Keratinocyte (primary cell): ENCODE measurements at regions not wholly inside any gene's neighbourhood (a gene's known extent, or its start where the extent isn't known, plus 50 kb on each side); places are given as distances from the start of the nearest gene placed in this dataset.

Experiments
- DNase-seq: peaks from one replicate; pipeline ENCODE4 v3.0.0-alpha.2; 2011; ENCODE audit warnings: low read depth, missing footprints, low spot score
- FAIRE-seq: peaks from 2 replicates; lab custom pipeline; 2011; peaks lifted over from hg19 to GRCh38; lab: Jason Lieb, UNC
- H2AFZ ChIP-seq: 2 replicates; pipeline ENCODE4 v1.6.0; 2012; ENCODE audit warnings: low read length, control low read depth, inconsistent platforms; ENCODE audit not compliant: control insufficient read depth
- H3K27ac ChIP-seq: 2 replicates; pipeline ENCODE4 v1.5.1; 2011; ENCODE audit warnings: low read length; ENCODE audit not compliant: control insufficient read depth, insufficient read depth
- H3K27me3 ChIP-seq: 3 replicates; pipeline ENCODE4 v1.6.0; 2011; ENCODE audit warnings: low read length; ENCODE audit not compliant: control insufficient read depth, insufficient read depth; ENCODE audit errors: extremely low read depth
- H3K36me3 ChIP-seq, 2 experiments: 2 replicates in 1 of 2; 3 replicates in 1 of 2; pipeline ENCODE4 v1.5.1; 2011; ENCODE audit warnings: low read length in 2 of 2, mild to moderate bottlenecking in 1 of 2; ENCODE audit not compliant: control insufficient read depth in 2 of 2, insufficient read depth in 2 of 2; ENCODE audit errors: extremely low read depth in 1 of 2
- H3K4me1 ChIP-seq: 3 replicates; pipeline ENCODE4 v1.5.1; 2011; ENCODE audit warnings: low read length; ENCODE audit not compliant: control insufficient read depth, insufficient read depth; ENCODE audit errors: extremely low read depth
- H3K4me2 ChIP-seq: 3 replicates; pipeline ENCODE4 v1.6.0; 2011; ENCODE audit warnings: low read depth, low read length; ENCODE audit not compliant: control insufficient read depth, insufficient read depth; ENCODE audit errors: extremely low read depth
- H3K4me3 ChIP-seq, 3 experiments: fragments of 200-600 bp in 1 of 3; sonication (generic) in 1 of 3; 2 replicates in 2 of 3; 3 replicates in 1 of 3; pipeline ENCODE4 v1.5.1; 2011 to 2016; ENCODE audit warnings: low read length in 3 of 3, mild to moderate bottlenecking in 3 of 3, control low read depth in 2 of 3, inconsistent platforms in 1 of 3, low read depth in 1 of 3, mixed read lengths in 1 of 3, mixed run types in 1 of 3, moderate library complexity in 1 of 3; ENCODE audit not compliant: control insufficient read depth in 2 of 3, insufficient read depth in 2 of 3; ENCODE audit errors: extremely low read depth in 1 of 3
- H3K79me2 ChIP-seq: 2 replicates; pipeline ENCODE4 v1.6.0; 2012; ENCODE audit warnings: low read length; ENCODE audit not compliant: control insufficient read depth, insufficient read depth
- H3K9ac ChIP-seq: 3 replicates; pipeline ENCODE4 v1.6.0; 2011; ENCODE audit warnings: low read length; ENCODE audit not compliant: control insufficient read depth, insufficient read depth; ENCODE audit errors: extremely low read depth
- H3K9me1 ChIP-seq: 3 replicates; pipeline ENCODE4 v1.6.0; 2011; ENCODE audit warnings: low read length; ENCODE audit not compliant: control insufficient read depth, insufficient read depth; ENCODE audit errors: extremely low read depth
- H3K9me3 ChIP-seq: 2 replicates; pipeline ENCODE4 v1.5.1; 2012; ENCODE audit warnings: low read depth, low read length; ENCODE audit not compliant: control insufficient read depth
- H4K20me1 ChIP-seq: 3 replicates; pipeline ENCODE4 v1.6.0; 2011; ENCODE audit warnings: low read length; ENCODE audit not compliant: control insufficient read depth, insufficient read depth; ENCODE audit errors: extremely low read depth
- CTCF ChIP-seq, 3 experiments: IDR thresholded peaks in 1 of 3; conservative IDR thresholded peaks in 1 of 3; optimal IDR thresholded peaks in 1 of 3; 2 replicates in 2 of 3; 3 replicates in 1 of 3; pipeline versions ENCODE3 to v1.5.1; 2011; ENCODE audit warnings: low read length in 3 of 3, mild to moderate bottlenecking in 3 of 3, moderate library complexity in 2 of 3, control low read depth in 1 of 3, inconsistent platforms in 1 of 3; ENCODE audit not compliant: insufficient read depth in 2 of 3; ENCODE audit errors: extremely low read depth in 1 of 3
- EZH2 ChIP-seq: IDR thresholded peaks from one replicate; pipeline ENCODE4 v1.6.1; 2012; ENCODE audit warnings: inconsistent platforms, mild to moderate bottlenecking, low read length, moderate library complexity
- dilution Hi-C: fragments of 300-500 bp; cut with MboI; formaldehyde crosslinking; loops from one replicate; pipeline ENCODE4 v1.7.0; 2020; ENCODE audit warnings: low sequenced_read_pairs; ENCODE audit not compliant: extremely low pct_ligation_motif_present

DNA sequence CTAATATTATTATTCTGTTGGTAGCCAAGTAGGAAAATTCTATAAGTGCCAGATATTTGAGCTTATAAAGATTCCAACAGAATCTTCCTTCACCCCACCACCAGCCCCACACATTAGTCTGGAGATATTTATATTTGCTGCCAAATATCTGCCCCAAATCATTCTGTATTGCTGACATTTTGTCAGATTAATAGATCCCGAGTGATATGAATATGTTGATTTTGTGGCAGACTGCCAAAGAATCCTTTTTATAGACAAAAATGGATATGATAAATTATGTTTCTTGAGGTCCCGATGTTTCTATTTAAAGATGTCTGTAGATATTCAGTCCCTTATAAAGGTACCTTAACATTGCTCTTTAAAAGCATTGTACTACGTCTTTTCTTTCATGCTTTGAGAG, 162.2 kb upstream of the KCNJ16 start:
- FAIRE-seq (no peak), DNase-seq (no peak)
- Histone ChIP-seq H3K27ac (no peak overlapping the region), H3K4me1 (no peaks in the 10 kb centered on the region), H4K20me1 (no peaks in the 10 kb centered on the region), H3K4me3 (no peak overlapping the region), H3K27me3 (no peaks in the 10 kb centered on the region), H3K9me3 (no peaks in the 10 kb centered on the region), H3K36me3 (no peaks in the 10 kb centered on the region), H3K9ac (no peak overlapping the region), H2AFZ (no peak overlapping the region), H3K9me1 (no peaks in the 10 kb centered on the region), H3K79me2 (no peaks in the 10 kb centered on the region), H3K4me2 (no peak overlapping the region)
- TF ChIP-seq EZH2: no peak
- TF ChIP-seq CTCF (optimal IDR thresholded peaks at IDR 0.05 in 1 of 3, IDR thresholded peaks at IDR 0.05 in 1 of 3, conservative IDR thresholded peaks at IDR 0.05 in 1 of 3; ENCODE audit: extremely low read depth in 1 of 3, insufficient read depth in 2 of 3, low read length in 3 of 3): no peak
- dilution Hi-C loops: no loop called here

DNA sequence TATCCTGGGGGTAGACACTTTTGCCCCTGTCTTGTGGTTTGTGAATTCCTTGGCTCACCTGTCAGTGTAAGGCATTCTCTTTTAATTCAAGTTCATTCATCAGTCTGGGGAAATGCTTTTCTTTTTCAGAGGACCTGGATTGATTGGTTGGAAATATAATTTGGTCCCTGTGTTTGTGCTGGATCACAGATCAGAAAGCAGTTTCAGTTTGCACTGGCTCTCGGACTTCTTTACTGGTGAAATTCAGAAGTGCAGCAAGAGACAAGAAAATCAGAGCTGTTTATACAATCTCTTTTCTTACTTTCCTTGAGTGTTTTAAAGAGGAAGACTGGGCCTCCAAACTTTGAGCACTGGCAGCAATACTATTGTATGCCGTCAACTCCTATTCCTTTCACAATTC, 161.8 kb upstream of the KCNJ16 start:
- no peaks in the 10 kb centered on the region for H3K4me1 ChIP-seq
- H3K9ac ChIP-seq: no peak overlapping the region
- no peak overlapping the region for H2AFZ ChIP-seq
- no peak overlapping the region for H3K27ac ChIP-seq
- no peaks in the 10 kb centered on the region for H3K36me3 ChIP-seq
- H3K4me2 ChIP-seq: no peak overlapping the region
- H3K79me2 ChIP-seq: no peaks in the 10 kb centered on the region
- dilution Hi-C loops: no loop called here
- H4K20me1 ChIP-seq: no peaks in the 10 kb centered on the region
- no peaks in the 10 kb centered on the region for H3K9me1 ChIP-seq
- no peak overlapping the region for H3K4me3 ChIP-seq
- no peak for TF ChIP-seq CTCF (optimal IDR thresholded peaks at IDR 0.05 in 1 of 3, IDR thresholded peaks at IDR 0.05 in 1 of 3, conservative IDR thresholded peaks at IDR 0.05 in 1 of 3; ENCODE audit: extremely low read depth in 1 of 3, insufficient read depth in 2 of 3, low read length in 3 of 3)
- TF ChIP-seq EZH2: no peak
- H3K27me3 ChIP-seq: no peaks in the 10 kb centered on the region
- FAIRE-seq (no peak), DNase-seq (no peak)
- H3K9me3 ChIP-seq: no peaks in the 10 kb centered on the region
